Activated gamma-delta T cell treated with Interleukin-2 at 50 U/mL for 16 hours (primary cell): ENCODE measurements at regions not wholly inside any gene's neighbourhood (a gene's known extent, or its start where the extent isn't known, plus 50 kb on each side); places are given as distances from the start of the nearest gene placed in this dataset.
"Not testable (repeated sequence)": the region's sequence is repeated elsewhere in the genome, so short reads cannot be mapped to it uniquely, and the experiment has no call there.

Experiments used
- DNase-seq: peaks from one replicate; pipeline ENCODE4 v3.0.0-alpha.2; 2020

DNA sequence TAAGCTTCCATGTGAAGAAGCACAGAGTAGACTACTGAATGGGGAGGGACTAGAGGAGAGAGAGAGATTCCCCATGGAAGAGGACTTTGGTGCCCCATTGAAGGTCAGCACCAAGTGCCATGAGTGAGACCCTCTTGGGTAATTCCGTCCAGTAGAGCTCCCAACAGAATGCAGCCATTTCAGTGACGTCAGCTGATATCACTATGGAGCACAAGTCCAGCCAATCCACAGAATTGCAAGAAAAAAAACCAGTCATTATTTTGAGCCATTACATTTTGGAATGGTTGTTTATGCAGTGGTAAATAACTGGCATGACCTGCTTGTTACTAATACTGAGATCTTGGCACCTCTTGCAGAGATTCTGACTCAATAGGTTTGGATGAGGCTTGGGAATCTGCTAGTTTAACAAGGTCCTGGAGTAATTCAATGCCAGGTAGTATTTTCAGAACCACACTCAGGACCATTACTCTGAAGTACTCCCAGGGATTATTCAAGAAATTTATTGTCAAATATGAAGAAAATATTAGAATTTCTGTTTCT is 52.6 kb upstream of the SP8 start:
- no peak for DNase-seq

DNA sequence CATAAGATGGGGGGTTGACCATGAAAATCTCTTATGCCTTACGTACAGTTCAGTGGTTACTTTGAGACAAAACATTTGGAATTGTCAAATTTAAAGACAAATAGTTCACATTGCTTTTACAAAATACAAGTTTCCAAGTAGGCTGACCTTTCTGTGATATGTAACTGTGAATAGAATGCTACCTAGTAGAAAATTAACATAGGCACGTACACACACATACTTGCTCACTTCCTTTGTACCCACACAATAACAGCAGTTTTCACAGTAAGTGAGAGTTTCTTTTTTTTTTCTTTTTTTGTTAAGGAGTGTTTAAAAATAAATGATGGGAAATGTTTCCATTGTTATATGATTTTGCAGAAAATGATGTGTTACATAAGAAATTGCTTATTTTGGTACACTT is 53.3 kb upstream of the SP8 start:
- no peak for DNase-seq

DNA sequence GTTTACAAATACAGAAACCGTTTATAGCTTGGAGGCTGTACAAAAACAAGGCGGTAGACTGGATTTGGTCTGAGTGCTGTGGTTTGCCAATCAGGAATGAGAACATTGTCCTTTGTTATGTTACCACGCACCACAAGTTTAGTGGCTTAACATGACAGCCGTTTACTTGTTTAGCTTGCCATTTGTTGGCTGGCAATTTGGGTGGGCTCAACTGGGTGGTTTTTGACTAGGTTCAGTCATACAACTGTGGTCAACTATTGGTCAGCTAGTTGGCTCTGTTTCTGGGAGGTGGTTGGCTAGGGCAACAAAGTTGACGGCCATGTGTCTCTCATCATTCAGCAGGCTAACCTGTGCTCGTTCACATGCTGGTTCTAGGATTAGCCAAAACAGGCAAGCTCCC is 60.1 kb upstream of the SP8 start:
- DNase-seq: no peak

- no peak for DNase-seq
Measured at GRCh38 chr7:20858951-20859350, 72.3 kb upstream of the SP8 start.

DNA sequence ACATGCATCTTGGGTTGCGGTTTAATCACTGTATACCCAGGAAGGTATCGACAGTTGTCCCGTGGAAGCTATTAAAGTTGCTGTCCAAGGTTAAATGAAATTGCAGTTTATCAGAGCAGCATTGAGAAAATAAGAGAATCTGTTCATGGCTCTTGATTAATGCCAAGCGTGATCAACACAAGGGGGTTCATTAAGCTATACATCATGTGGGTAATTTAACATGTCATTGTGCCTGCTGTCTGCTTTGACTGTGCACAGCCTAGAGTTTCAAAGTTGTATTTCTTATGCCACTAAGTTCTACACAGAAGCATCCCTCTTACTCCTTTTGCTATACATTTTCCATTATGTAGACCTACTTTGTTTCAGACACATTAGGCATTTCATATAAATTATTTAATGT is 74.8 kb upstream of the SP8 start:
- no peak for DNase-seq

GRCh38 chr7:20862554-20862953 is 75.9 kb upstream of the SP8 start:
- DNase-seq: no peak

DNA sequence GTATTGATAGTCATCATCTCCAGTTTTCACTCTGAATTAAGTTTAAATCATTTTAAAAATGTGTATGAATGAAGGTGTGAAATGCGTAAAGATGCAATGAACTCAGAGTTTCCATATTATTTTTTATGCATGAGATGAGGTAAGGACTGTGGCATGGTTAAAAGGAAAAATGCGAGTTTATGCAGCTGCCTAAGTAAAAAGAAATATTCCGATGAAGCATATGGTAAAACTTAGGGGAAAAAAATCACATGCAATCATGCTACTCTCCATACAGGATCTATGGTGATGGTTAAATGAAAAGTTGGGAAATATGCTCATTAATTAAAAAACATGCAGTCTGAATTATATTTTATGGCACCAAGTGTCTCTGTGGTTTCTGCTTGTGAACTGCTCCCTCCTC is 77.5 kb upstream of the SP8 start:
- no peak for DNase-seq

GRCh38 chr7:20865684-20866083 is 79.0 kb upstream of the SP8 start:
- DNase-seq: no peak

- DNase-seq: no peak
Measured at GRCh38 chr7:20870977-20871376, 84.3 kb upstream of the SP8 start.

- DNase-seq: no peak
Measured at GRCh38 chr7:20892776-20893175, 106.1 kb upstream of the SP8 start.

- DNase-seq: no peak
Measured at GRCh38 chr7:20894806-20895205, 108.1 kb upstream of the SP8 start.

DNA sequence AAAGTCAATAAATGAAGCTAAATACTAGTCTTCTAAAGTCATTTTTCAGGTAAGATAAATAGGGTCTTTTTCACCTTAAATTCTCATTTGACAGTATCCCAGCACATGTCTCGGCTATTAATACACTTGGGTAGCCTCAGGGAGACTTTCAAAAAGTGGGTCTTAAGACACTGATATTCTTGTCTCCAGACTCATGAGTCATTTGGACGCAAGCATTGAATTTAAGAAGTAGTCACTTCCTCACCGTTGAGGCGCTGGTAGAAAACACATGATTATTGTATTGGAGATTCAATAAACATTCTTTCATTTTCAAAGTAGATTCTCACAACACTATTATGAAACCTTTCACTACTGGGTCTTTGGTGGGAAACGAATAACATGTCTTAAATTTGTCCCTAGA is 108.9 kb upstream of the SP8 start:
- DNase-seq: no peak

- DNase-seq: no peak
Measured at GRCh38 chr7:20896996-20897395, 110.3 kb upstream of the SP8 start.

DNA sequence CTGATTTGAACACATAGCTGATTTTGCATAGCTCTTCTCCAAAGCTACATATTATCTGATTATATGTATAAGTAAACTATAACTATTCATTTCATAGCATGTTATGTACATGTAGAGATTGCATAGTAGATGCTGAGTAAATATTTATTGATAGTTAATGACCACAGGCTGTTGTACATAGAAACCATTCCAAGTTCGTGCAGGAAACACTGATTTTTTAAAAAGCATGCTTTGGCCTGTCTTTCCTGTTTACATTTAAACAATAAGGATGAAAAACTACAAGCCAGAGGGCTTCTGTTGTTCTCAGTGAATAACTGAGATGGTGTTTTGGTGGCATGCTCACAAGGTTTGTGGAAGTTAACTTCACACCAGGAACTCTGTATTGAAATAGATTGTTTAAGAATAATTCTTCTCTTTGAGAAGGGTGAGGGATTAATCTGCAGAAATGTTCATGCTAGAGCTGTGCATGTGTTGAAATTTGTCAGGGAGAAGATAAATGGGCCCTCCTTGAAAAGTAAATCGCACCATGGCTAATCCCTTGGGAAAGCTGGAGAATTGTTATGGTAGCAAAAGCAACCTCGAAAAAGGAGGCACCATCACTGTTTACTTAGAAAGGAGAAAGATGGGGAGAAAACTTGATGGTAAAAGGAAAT is 120.2 kb upstream of the SP8 start:
- DNase-seq: no peak

DNA sequence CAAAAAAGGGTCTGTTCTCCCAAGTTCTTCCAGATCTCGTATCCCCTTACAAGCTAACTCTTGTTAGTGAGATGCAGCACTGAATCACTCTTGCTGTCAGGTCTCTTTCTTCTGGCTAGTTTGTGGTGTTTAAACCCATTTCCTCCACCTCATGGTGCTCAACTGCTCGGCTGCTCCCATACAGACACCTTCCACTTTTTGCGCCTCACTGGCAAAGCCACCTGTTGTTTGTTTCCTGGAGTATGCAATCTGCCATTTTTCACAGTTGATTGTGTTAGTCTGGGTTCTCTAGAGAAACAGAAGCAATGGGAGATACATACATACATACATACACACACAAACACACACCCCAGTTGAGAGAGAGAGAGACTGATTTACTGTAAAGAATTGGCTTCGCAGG is 124.4 kb upstream of the SP8 start:
- DNase-seq: no peak

DNA sequence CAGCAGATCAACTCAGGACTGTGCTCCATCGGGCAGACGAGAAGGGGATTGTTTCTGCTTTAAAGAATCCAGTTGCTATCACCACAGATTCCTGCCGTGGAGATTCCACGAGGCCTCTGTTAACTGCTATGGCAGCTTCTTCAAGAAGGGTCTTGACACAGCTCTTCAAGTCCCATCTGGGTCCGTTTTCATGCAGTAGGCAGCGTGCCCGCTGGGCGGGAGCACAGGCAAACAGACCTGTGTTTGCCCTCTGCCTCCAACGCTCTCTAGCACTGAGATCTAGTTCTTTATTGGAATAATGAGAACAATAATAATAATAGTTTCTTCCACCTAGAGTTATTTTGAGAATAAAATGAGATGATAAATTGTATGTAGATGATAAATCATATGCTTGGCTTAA is 127.2 kb upstream of the SP8 start:
- no peak for DNase-seq

- DNase-seq: no peak
Measured at GRCh38 chr7:20916311-20916710, 129.6 kb upstream of the SP8 start.

DNA sequence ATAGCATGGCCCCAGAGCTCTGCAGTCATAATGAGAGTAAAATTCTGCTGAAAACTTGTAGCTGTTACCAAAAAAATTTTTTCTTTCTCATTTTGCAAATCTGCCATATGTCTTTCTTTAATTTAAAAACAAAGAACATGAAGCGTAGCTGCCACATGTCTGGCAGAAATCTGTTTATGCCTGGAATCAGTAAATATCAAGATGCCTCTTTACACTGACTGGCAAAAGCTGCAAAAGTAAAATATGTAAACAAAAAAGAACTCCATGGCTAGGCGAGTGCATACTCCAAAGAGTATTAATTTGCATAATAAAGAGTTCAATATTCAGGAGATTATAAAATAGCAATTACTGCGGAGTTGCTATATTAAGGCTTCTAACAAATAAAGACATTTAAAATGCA is 130.9 kb upstream of the SP8 start:
- DNase-seq: no peak

GRCh38 chr7:20918156-20918555 is 131.5 kb upstream of the SP8 start:
- no peak for DNase-seq

GRCh38 chr7:20927178-20927577 is 140.5 kb upstream of the SP8 start:
- not testable (repeated sequence) for DNase-seq

- DNase-seq: no peak
Measured at GRCh38 chr7:20927976-20928375, 141.3 kb upstream of the SP8 start.

DNA sequence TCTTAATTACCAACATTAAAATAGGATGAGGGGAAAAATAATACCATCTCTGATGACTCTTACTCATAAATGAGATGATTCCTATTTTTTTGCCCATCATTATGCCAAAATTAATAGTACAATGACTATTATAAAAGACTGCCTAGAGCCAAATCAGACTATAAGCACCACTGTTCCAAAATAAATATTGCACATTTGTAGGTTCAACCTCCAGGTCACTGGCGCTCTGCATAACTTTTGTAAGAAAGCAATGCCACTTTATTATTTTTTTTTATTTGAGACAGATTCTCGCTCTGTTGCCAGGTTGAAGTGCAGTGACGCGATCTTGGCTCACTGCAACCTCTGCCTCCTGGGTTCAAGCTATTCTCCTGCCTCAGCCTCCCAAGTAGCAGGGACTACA is 142.5 kb upstream of the SP8 start:
- DNase-seq: no peak

GRCh38 chr7:20931739-20932138 is 145.1 kb upstream of the SP8 start:
- no peak for DNase-seq

DNA sequence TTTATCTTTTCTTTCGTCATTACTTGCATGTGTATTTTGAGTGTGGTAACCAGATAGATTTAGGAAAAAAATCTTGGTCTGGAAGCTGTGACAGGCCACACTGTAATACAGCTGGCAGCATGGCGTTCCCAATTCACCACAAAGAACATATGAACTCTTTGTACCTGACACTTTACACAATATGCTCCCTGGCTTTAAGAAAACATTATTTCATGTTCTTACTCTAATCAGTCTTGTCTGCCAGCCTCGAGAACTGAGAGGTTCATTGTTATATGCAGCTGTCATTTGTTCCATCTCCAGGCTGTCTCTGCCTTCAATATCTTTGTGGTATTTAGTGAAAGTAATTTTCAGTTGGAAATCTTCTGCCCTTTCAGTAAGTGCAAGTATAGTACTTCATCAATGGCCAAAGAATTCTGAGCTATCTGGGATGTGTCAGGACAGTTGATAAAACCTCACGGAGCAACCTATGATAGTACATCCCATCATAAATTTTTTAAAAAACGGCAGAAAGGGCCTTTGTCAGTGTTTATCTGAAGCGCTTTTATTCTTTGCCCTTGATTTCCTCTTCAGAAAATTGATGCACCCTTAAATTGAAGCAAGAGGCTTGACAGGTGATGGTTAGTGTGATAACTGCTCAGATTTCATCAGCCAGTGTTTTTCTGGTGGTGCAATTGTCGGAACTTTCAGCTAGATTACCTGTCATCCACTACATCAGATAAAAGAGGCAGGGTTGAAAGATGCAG is 146.3 kb upstream of the SP8 start:
- DNase-seq: no peak

DNA sequence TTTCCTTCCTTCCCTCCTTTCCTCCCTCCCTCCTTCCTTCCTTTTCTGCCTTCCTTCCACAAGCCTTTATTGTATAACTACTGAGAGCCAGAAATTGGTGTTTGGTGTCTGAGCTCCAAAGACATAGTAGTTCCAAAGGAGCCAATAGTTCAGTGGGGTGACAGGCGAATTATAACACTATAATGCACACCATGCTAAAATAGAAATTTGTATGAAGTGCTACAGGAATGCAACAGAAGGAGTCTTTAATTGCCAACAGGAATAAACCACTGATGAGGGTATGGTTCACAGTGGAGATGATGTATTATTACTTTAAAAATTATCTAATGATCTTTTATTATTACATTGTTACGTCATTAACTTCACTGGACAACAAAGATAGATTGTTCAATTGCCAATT is 158.8 kb upstream of the SP8 start:
- DNase-seq: no peak
